ENCODE measurements at regions not wholly inside any gene's neighbourhood (a gene's known extent, or its start where the extent isn't known, plus 50 kb on each side); places are given as distances from the start of the nearest gene placed in this dataset.

GRCh38 chr5:74413403-74414048, 227.0 kb downstream of the ENC1 start:
- TF ChIP-seq, protein P1, sequence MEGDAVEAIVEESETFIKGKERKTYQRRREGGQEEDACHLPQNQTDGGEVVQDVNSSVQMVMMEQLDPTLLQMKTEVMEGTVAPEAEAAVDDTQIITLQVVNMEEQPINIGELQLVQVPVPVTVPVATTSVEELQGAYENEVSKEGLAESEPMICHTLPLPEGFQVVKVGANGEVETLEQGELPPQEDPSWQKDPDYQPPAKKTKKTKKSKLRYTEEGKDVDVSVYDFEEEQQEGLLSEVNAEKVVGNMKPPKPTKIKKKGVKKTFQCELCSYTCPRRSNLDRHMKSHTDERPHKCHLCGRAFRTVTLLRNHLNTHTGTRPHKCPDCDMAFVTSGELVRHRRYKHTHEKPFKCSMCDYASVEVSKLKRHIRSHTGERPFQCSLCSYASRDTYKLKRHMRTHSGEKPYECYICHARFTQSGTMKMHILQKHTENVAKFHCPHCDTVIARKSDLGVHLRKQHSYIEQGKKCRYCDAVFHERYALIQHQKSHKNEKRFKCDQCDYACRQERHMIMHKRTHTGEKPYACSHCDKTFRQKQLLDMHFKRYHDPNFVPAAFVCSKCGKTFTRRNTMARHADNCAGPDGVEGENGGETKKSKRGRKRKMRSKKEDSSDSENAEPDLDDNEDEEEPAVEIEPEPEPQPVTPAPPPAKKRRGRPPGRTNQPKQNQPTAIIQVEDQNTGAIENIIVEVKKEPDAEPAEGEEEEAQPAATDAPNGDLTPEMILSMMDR (IDR thresholded peaks at IDR 0.05; ENCODE audit: poor library complexity, severe bottlenecking) = no peak
- no peak for TF ChIP-seq RAD21 (conservative IDR thresholded peaks at IDR 0.05)
